NT2/D1 (cell line): ENCODE measurements at regions not wholly inside any gene's neighbourhood (a gene's known extent, or its start where the extent isn't known, plus 50 kb on each side); places are given as distances from the start of the nearest gene placed in this dataset.

Experiments
- SUZ12 ChIP-seq: IDR thresholded peaks from 2 replicates; pipeline ENCODE4 v1.6.1; 2011; ENCODE audit not compliant: insufficient read length, insufficient read depth; ENCODE audit errors: extremely low read depth
- YY1 ChIP-seq: IDR thresholded peaks from 2 replicates; pipeline ENCODE4 v1.6.1; 2011; ENCODE audit not compliant: insufficient read length, insufficient read depth
- ZNF274 ChIP-seq: IDR thresholded peaks from 2 replicates; pipeline ENCODE4 v1.6.1; 2011; ENCODE audit warnings: mild to moderate bottlenecking, low read depth, low read length

- no peak for TF ChIP-seq YY1
- TF ChIP-seq ZNF274 = no peak
- TF ChIP-seq SUZ12 = no peak
These were observed 246.8 kb upstream of the TUT7 start for GRCh38 chr9:86600977-86601376.
